B cell (primary cell): ENCODE measurements at regions not wholly inside any gene's neighbourhood (a gene's known extent, or its start where the extent isn't known, plus 50 kb on each side); places are given as distances from the start of the nearest gene placed in this dataset.

Experiments
- ATAC-seq: fragments of 200-7000 bp; cut with Tn5 transposase; one replicate; pipeline ENCODE4 v1.10.0; 2021; ENCODE audit warnings: low read depth, mild to moderate bottlenecking, moderate number of reproducible peaks, moderate library complexity
- CTCF ChIA-PET: fragments of 350-600 bp; sonication (Branson Sonifier 250); formaldehyde crosslinking; loops from one replicate; lab custom pipeline; 2021; ENCODE audit warnings: antibody characterized with exemption, inconsistent platforms; lab: Charles Lee
- POLR2A ChIA-PET: fragments of 350-600 bp; sonication (Branson Sonifier 250); formaldehyde crosslinking; loops from one replicate; lab custom pipeline; 2021; ENCODE audit warnings: antibody characterized with exemption; lab: Charles Lee
- DNase-seq: peaks from one replicate; pipeline ENCODE4 v3.0.0; 2013
- H2AFZ ChIP-seq: 2 replicates; pipeline ENCODE4 v1.6.1; 2012; ENCODE audit warnings: mild to moderate bottlenecking, low read depth, low read length; ENCODE audit not compliant: insufficient read depth, poor library complexity, severe bottlenecking
- H3K27ac ChIP-seq, 2 donors: 1 replicate in 1 of 2; 2 replicates in 1 of 2; pipeline ENCODE4 v1.5.1; 2012 to 2013; ENCODE audit warnings: low read length in 2 of 2, mild to moderate bottlenecking in 2 of 2, moderate library complexity in 1 of 2
- H3K27me3 ChIP-seq, 4 experiments: fragments of 200-600 bp in 1 of 4; sonication (generic) in 1 of 4; replicated peaks in 1 of 4; 1 replicate in 2 of 4; 2 replicates in 2 of 4; pipeline versions ENCODE4 v1.6.1 to v1.7.0; 2013 to 2016; ENCODE audit warnings: low read length in 3 of 4, mild to moderate bottlenecking in 2 of 4, mixed read lengths in 1 of 4, moderate library complexity in 1 of 4; ENCODE audit not compliant: insufficient read depth in 4 of 4, control insufficient read depth in 3 of 4; ENCODE audit errors: control extremely low read depth in 1 of 4
- H3K36me3 ChIP-seq, 2 experiments: replicated peaks in 1 of 2; 1 replicate in 1 of 2; 2 replicates in 1 of 2; pipeline versions ENCODE4 v1.6.1 to v1.7.1; 2013; ENCODE audit warnings: low read length in 1 of 2; ENCODE audit not compliant: insufficient read depth in 2 of 2, control insufficient read depth in 1 of 2; ENCODE audit errors: control extremely low read depth in 1 of 2, extremely low read depth in 1 of 2
- H3K4me1 ChIP-seq, 2 donors: fragments of 200-600 bp in 1 of 2; sonication (generic) in 1 of 2; 1 replicate in 1 of 2; 2 replicates in 1 of 2; pipeline versions ENCODE4 v1.5.1 to v1.6.1; 2013 to 2017; ENCODE audit warnings: low read length in 2 of 2; ENCODE audit not compliant: control insufficient read depth in 2 of 2, insufficient read depth in 2 of 2
- H3K4me2 ChIP-seq: replicated peaks from 2 replicates; pipeline ENCODE3; 2012; ENCODE audit warnings: mild to moderate bottlenecking, low read depth, low read length; ENCODE audit not compliant: poor library complexity, severe bottlenecking
- H3K4me3 ChIP-seq, 5 experiments: fragments of 200-600 bp in 1 of 5; sonication (generic) in 1 of 5; 1 replicate in 3 of 5; 2 replicates in 2 of 5; pipeline versions ENCODE4 v1.5.1 to v1.7.0; 2011 to 2016; ENCODE audit warnings: low read length in 4 of 5, mild to moderate bottlenecking in 4 of 5, low read depth in 2 of 5, control low read depth in 1 of 5, moderate library complexity in 1 of 5; ENCODE audit not compliant: insufficient read depth in 1 of 5; ENCODE audit errors: control extremely low read depth in 1 of 5, extremely low read depth in 1 of 5
- H3K79me2 ChIP-seq: fragments of 200-600 bp; sonication (generic); one replicate; pipeline ENCODE4 v1.6.0; 2016; ENCODE audit warnings: low read length; ENCODE audit not compliant: control insufficient read depth, insufficient read depth
- H3K9ac ChIP-seq: fragments of 200-600 bp; sonication (generic); 2 replicates; pipeline ENCODE4 v1.6.1; 2017; ENCODE audit warnings: mild to moderate bottlenecking, low read length, moderate library complexity
- H3K9me3 ChIP-seq, 3 donors: one replicate each; pipeline versions ENCODE4 v1.6.1 to v1.7.1; 2013; ENCODE audit warnings: low read length in 2 of 3; ENCODE audit not compliant: control insufficient read depth in 2 of 3, insufficient read depth in 1 of 3; ENCODE audit errors: control extremely low read depth in 1 of 3
- H4K20me1 ChIP-seq: 2 replicates; pipeline ENCODE4 v1.6.0; 2012; ENCODE audit warnings: mild to moderate bottlenecking, low read length; ENCODE audit not compliant: insufficient read depth, control insufficient read depth, poor library complexity, severe bottlenecking
- H3K27ac Mint-ChIP-seq: one replicate; pipeline ENCODE4 v1.8.0; 2021; ENCODE audit warnings: mixed read lengths
- H3K27me3 Mint-ChIP-seq: one replicate; pipeline ENCODE4 v1.8.0; 2021; ENCODE audit warnings: mixed read lengths
- H3K4me1 Mint-ChIP-seq: one replicate; pipeline ENCODE4 v1.8.0; 2021; ENCODE audit warnings: mixed read lengths
- H3K4me3 Mint-ChIP-seq: one replicate; pipeline ENCODE4 v1.8.0; 2021; ENCODE audit warnings: mixed read lengths
- H3K9me3 Mint-ChIP-seq: one replicate; pipeline ENCODE4 v1.8.0; 2022; ENCODE audit warnings: mixed read lengths; ENCODE audit not compliant: insufficient read depth
- EZH2 ChIP-seq: IDR thresholded peaks from 2 replicates; pipeline ENCODE4 v1.6.1; 2012; ENCODE audit warnings: borderline replicate concordance, low read depth, mild to moderate bottlenecking, moderate library complexity, low read length; ENCODE audit not compliant: insufficient read depth, poor library complexity, severe bottlenecking
- WGBS: methylation state at CpG from one replicate; pipeline ENCODE4 v1.1.5; 2013; ENCODE audit warnings: missing lambda C conversion rate; ENCODE audit not compliant: insufficient coverage; 5-methylcytosine and 5-hydroxymethylcytosine counted together
- intact Hi-C: fragments of 100-400 bp; cut with micrococcal nuclease; formaldehyde crosslinking; loops from one replicate; pipeline ENCODE4 v1.10.0; 2022
- TF ChIP-seq, protein P1 (sequence below): fragments of 200-600 bp; IDR thresholded peaks from one replicate; pipeline ENCODE4 v1.8.0; 2022; ENCODE audit warnings: antibody characterized with exemption, mild to moderate bottlenecking

DNA sequence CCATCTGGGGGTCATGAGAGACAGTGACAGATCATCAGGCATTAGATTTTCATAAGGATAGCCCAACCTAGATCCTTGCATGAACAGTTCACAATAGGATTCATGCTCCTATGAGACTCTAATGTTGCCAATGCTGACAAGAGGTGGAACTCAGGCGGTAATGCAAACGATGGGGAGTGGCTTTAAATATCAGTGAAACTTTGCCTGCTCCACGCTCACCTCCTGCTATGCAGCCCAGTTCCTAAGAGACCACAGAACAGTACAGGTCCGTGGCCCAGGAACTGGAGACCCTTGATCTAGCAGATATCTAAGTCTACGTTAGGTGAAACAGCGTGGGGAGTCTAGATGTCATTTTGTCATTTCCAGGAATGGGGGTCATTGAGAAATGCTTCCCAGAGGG lies 165.7 kb downstream of the OR13H1 start:
- DNase-seq (no peak), ATAC-seq (no peak)
- 100% methylated on average over 4 of the region's 6 CpGs for WGBS
- no peak for TF ChIP-seq EZH2
- TF ChIP-seq, protein P1, sequence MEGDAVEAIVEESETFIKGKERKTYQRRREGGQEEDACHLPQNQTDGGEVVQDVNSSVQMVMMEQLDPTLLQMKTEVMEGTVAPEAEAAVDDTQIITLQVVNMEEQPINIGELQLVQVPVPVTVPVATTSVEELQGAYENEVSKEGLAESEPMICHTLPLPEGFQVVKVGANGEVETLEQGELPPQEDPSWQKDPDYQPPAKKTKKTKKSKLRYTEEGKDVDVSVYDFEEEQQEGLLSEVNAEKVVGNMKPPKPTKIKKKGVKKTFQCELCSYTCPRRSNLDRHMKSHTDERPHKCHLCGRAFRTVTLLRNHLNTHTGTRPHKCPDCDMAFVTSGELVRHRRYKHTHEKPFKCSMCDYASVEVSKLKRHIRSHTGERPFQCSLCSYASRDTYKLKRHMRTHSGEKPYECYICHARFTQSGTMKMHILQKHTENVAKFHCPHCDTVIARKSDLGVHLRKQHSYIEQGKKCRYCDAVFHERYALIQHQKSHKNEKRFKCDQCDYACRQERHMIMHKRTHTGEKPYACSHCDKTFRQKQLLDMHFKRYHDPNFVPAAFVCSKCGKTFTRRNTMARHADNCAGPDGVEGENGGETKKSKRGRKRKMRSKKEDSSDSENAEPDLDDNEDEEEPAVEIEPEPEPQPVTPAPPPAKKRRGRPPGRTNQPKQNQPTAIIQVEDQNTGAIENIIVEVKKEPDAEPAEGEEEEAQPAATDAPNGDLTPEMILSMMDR, result no peak
- peaks cover 0 to 3% of the 10 kb centered on the region in 2 donors for H3K4me1 ChIP-seq
- H3K9ac ChIP-seq, result no peak overlapping the region
- intact Hi-C loops, result no loop called here
- no peak overlapping the region for H3K4me3 Mint-ChIP-seq
- H3K9me3 ChIP-seq, result peaks cover 0 to 4% (median 0%) of the 10 kb centered on the region in 3 donors
- no peak overlapping the region for H3K4me2 ChIP-seq
- H4K20me1 ChIP-seq, result no peaks in the 10 kb centered on the region
- H3K79me2 ChIP-seq, result no peaks in the 10 kb centered on the region
- H3K27me3 ChIP-seq, result no peaks in the 10 kb centered on the region
- H2AFZ ChIP-seq, result no peak overlapping the region
- H3K27ac Mint-ChIP-seq, result no peak overlapping the region
- POLR2A ChIA-PET, result no interaction called here
- H3K4me1 Mint-ChIP-seq, result no peaks in the 10 kb centered on the region
- H3K9me3 Mint-ChIP-seq, result no peaks in the 10 kb centered on the region
- H3K4me3 ChIP-seq, result no peak overlapping the region
- no peaks in the 10 kb centered on the region for H3K27me3 Mint-ChIP-seq
- no peak overlapping the region for H3K27ac ChIP-seq
- H3K36me3 ChIP-seq, result no peaks in the 10 kb centered on the region
- CTCF ChIA-PET, result no interaction called here

GRCh38 chrX:131711478-131711867 lies 167.6 kb downstream of the OR13H1 start:
- TF ChIP-seq, protein P1, result no peak
- TF ChIP-seq EZH2, result no peak

More at GRCh38 chrX:131711478-131711867, 167.6 kb downstream of the OR13H1 start:
- no CpG with 5 or more reads among the region's 8 CpGs for WGBS
- DNase-seq (no peak), ATAC-seq (no peak)
- Histone ChIP-seq H3K79me2 (no peaks in the 10 kb centered on the region), H2AFZ (no peak overlapping the region), H3K4me2 (peak overlapping the region; percentile 66), H3K36me3 (no peaks in the 10 kb centered on the region), H4K20me1 (no peaks in the 10 kb centered on the region), H3K27me3 (no peaks in the 10 kb centered on the region), H3K27ac (no peak overlapping the region), H3K9me3 (peaks cover 0 to 4% (median 0%) of the 10 kb centered on the region in 3 donors), H3K9ac (peak overlapping the region; percentile 59), H3K4me3 (peak overlapping the region in 3 of 5 experiments; percentile 41 to 75 (median 57)), H3K4me1 (peaks cover 0 to 3% of the 10 kb centered on the region in 2 donors)
- POLR2A ChIA-PET, result no interaction called here
- H3K27me3 Mint-ChIP-seq, result no peaks in the 10 kb centered on the region
- CTCF ChIA-PET, result no interaction called here
- intact Hi-C loops, result no loop called here
- no peak overlapping the region for H3K27ac Mint-ChIP-seq
- no peaks in the 10 kb centered on the region for H3K9me3 Mint-ChIP-seq
- no peaks in the 10 kb centered on the region for H3K4me1 Mint-ChIP-seq
- no peak overlapping the region for H3K4me3 Mint-ChIP-seq
